DND-41 (cell line): ENCODE measurements at regions not wholly inside any gene's neighbourhood (a gene's known extent, or its start where the extent isn't known, plus 50 kb on each side); places are given as distances from the start of the nearest gene placed in this dataset.

Experiments used
- ATAC-seq: fragments of 200-7000 bp; cut with Tn5 transposase; 3 replicates; pipeline ENCODE4 v1.9.1; 2021; ENCODE audit warnings: low read depth; ENCODE audit not compliant: insufficient read depth
- DNase-seq: peaks from one replicate; pipeline ENCODE4 v3.0.0-alpha.2; 2020
- H2AFZ ChIP-seq: 2 replicates; pipeline ENCODE4 v1.6.0; 2012; ENCODE audit warnings: low read depth, low read length
- H3K27ac ChIP-seq: 2 replicates; pipeline ENCODE4 v1.5.1; 2012; ENCODE audit warnings: low read length, inconsistent platforms
- H3K27me3 ChIP-seq: fragments of 200-600 bp; sonication (generic); 2 replicates; pipeline ENCODE4 v1.6.0; 2012; ENCODE audit warnings: low read length, mild to moderate bottlenecking, inconsistent platforms; ENCODE audit not compliant: insufficient read depth, poor library complexity
- H3K36me3 ChIP-seq: 2 replicates; pipeline ENCODE4 v1.5.1; 2012; ENCODE audit warnings: low read length, inconsistent platforms; ENCODE audit not compliant: insufficient read depth
- H3K4me1 ChIP-seq: 2 replicates; pipeline ENCODE4 v1.5.1; 2012; ENCODE audit warnings: mild to moderate bottlenecking, low read length; ENCODE audit not compliant: insufficient read depth
- H3K4me2 ChIP-seq: 2 replicates; pipeline ENCODE4 v1.6.0; 2012; ENCODE audit warnings: mild to moderate bottlenecking, moderate library complexity, low read length, inconsistent platforms; ENCODE audit not compliant: insufficient read depth
- H3K4me3 ChIP-seq, 2 experiments: fragments of 200-600 bp in 1 of 2; shearing (Covaris generic) in 1 of 2; 2 replicates each; pipeline ENCODE4 v1.5.1; 2012 to 2016; ENCODE audit warnings: inconsistent platforms in 2 of 2, low read length in 2 of 2, mild to moderate bottlenecking in 2 of 2, low read depth in 1 of 2, moderate library complexity in 1 of 2
- H3K79me2 ChIP-seq: 2 replicates; pipeline ENCODE4 v1.6.0; 2012; ENCODE audit warnings: low read length, inconsistent platforms; ENCODE audit not compliant: insufficient read depth
- H3K9ac ChIP-seq: 2 replicates; pipeline ENCODE4 v1.6.0; 2012; ENCODE audit warnings: low read depth, mild to moderate bottlenecking, inconsistent platforms, low read length, moderate library complexity
- H3K9me3 ChIP-seq: 2 replicates; pipeline ENCODE4 v1.5.1; 2012; ENCODE audit warnings: low read length, moderate library complexity, mild to moderate bottlenecking, inconsistent platforms; ENCODE audit not compliant: insufficient read depth, severe bottlenecking
- H4K20me1 ChIP-seq: 2 replicates; pipeline ENCODE4 v1.6.0; 2012; ENCODE audit warnings: low read length; ENCODE audit not compliant: insufficient read depth
- CTCF ChIP-seq: IDR thresholded peaks from 2 replicates; pipeline ENCODE4 v1.5.1; 2012; ENCODE audit warnings: borderline replicate concordance, low read length, moderate library complexity, mild to moderate bottlenecking; ENCODE audit not compliant: poor library complexity, severe bottlenecking; ENCODE audit errors: extremely low read depth
- EZH2 ChIP-seq: IDR thresholded peaks from 3 replicates; pipeline ENCODE4 v1.6.1; 2012; ENCODE audit warnings: borderline replicate concordance, low read depth, mild to moderate bottlenecking, moderate library complexity, low read length, inconsistent platforms; ENCODE audit not compliant: severe bottlenecking

GRCh38 chr5:167205881-167206280 lies 1085.6 kb upstream of the WWC1 start:
- ATAC-seq: no peak
- no peak for TF ChIP-seq CTCF
- TF ChIP-seq EZH2: no peak
- Histone ChIP-seq H4K20me1 (no peaks in the 10 kb centered on the region), H3K27me3 (no peaks in the 10 kb centered on the region), H3K36me3 (no peaks in the 10 kb centered on the region), H3K4me2 (no peak overlapping the region), H3K9ac (no peak overlapping the region), H2AFZ (no peak overlapping the region), H3K4me1 (no peaks in the 10 kb centered on the region), H3K79me2 (no peaks in the 10 kb centered on the region), H3K9me3 (no peaks in the 10 kb centered on the region), H3K4me3 (no peak overlapping the region), H3K27ac (no peak overlapping the region)
- DNase-seq: no peak

- no peak overlapping the region for H3K4me3 ChIP-seq
- no peaks in the 10 kb centered on the region for H3K27me3 ChIP-seq
- no peak overlapping the region for H2AFZ ChIP-seq
- no peaks in the 10 kb centered on the region for H3K4me1 ChIP-seq
- H3K9ac ChIP-seq: no peak overlapping the region
- no peak overlapping the region for H3K27ac ChIP-seq
- no peaks in the 10 kb centered on the region for H3K79me2 ChIP-seq
- H3K9me3 ChIP-seq: no peaks in the 10 kb centered on the region
- H3K36me3 ChIP-seq: no peaks in the 10 kb centered on the region
- DNase-seq (no peak), ATAC-seq (no peak)
- no peak overlapping the region for H3K4me2 ChIP-seq
- TF ChIP-seq CTCF: no peak
- no peaks in the 10 kb centered on the region for H4K20me1 ChIP-seq
Observed at GRCh38 chr5:167207081-167207480, 1084.4 kb upstream of the WWC1 start.

DNA sequence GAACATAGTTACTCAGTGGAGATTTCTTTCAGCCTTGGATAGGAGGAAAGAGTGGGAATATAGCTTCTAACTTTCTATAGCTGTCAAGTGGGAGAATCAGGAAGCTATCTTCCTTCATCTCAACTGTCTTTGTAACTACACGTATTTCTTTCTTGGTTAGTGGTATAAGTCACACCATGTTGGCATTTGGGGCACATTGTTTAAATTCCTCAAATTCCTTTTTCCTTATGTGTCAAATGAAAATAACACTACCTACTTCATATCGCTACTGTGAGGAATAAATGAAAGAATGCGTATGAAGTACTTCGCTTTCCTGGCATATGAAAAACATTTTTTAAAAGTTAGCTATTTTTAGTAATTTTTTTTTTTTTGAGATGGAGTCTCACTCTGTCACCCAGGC lies 1082.5 kb upstream of the WWC1 start:
- no peaks in the 10 kb centered on the region for H3K36me3 ChIP-seq
- no peak overlapping the region for H3K4me3 ChIP-seq

More for the DNA sequence above, 1082.5 kb upstream of the WWC1 start:
- no peak overlapping the region for H3K9ac ChIP-seq
- no peaks in the 10 kb centered on the region for H3K9me3 ChIP-seq
- no peak for TF ChIP-seq CTCF
- H3K27ac ChIP-seq: no peak overlapping the region
- no peaks in the 10 kb centered on the region for H3K27me3 ChIP-seq
- no peaks in the 10 kb centered on the region for H3K4me1 ChIP-seq
- DNase-seq (no peak), ATAC-seq (no peak)
- no peaks in the 10 kb centered on the region for H3K79me2 ChIP-seq
- no peaks in the 10 kb centered on the region for H4K20me1 ChIP-seq
- H3K4me2 ChIP-seq: no peak overlapping the region
- no peak overlapping the region for H2AFZ ChIP-seq
